HepG2 (cell line): ENCODE measurements at regions not wholly inside any gene's neighbourhood (a gene's known extent, or its start where the extent isn't known, plus 50 kb on each side); places are given as distances from the start of the nearest gene placed in this dataset.

ENCODE experiments used
- ATAC-seq: fragments of 200-7000 bp; cut with Tn5 transposase; 3 replicates; pipeline ENCODE4 v1.9.1; 2020; ENCODE audit warnings: mild to moderate bottlenecking, moderate library complexity
- BruUV-seq: library from RNA; stranded (reverse); fragments of 400-500 nt; replicated peaks from 2 replicates; lab custom pipeline; 2021; lab: Mats Ljungman, UMichigan
- CTCF ChIA-PET: fragments of 300-600 bp; formaldehyde crosslinking; extraction: SDS; loops from one replicate; lab custom pipeline; 2021; ENCODE audit warnings: low total read pairs, inconsistent platforms, low intra/inter-chr PET ratio; lab: Yijun Ruan, JAX
- POLR2A ChIA-PET: fragments of 350-600 bp; sonication (Branson Sonifier 250); formaldehyde crosslinking; loops from one replicate; lab custom pipeline; 2020; ENCODE audit warnings: antibody characterized with exemption, inconsistent platforms; lab: Yijun Ruan, JAX
- DNase-seq: peaks from one replicate; pipeline ENCODE4 v3.0.0-alpha.2; 2015; ENCODE audit warnings: low spot score
- FAIRE-seq: peaks from 3 replicates; lab custom pipeline; 2011; peaks lifted over from hg19 to GRCh38; lab: Jason Lieb, UNC
- H2AFZ ChIP-seq: one replicate; pipeline ENCODE4 v1.6.1; 2011; ENCODE audit warnings: low read length, inconsistent platforms
- H3K27ac ChIP-seq: fragments of 300-600 bp; 3 replicates; pipeline ENCODE4 v1.8.0; 2011; ENCODE audit warnings: mixed run types, mild to moderate bottlenecking, mixed read lengths, low read length, inconsistent platforms; ENCODE audit not compliant: insufficient read depth; ENCODE audit errors: extremely low read length
- H3K27me3 ChIP-seq, 2 experiments: fragments of 200-600 bp in 1 of 2; 2 replicates in 1 of 2; 3 replicates in 1 of 2; pipeline versions ENCODE4 v1.6.0 to v1.8.0; 2011; ENCODE audit warnings: low read length in 2 of 2, mild to moderate bottlenecking in 2 of 2, moderate library complexity in 2 of 2, inconsistent platforms in 1 of 2; ENCODE audit not compliant: insufficient read depth in 2 of 2, control insufficient read depth in 1 of 2
- H3K36me3 ChIP-seq, 2 experiments: fragments of 200-600 bp in 1 of 2; replicated peaks in 1 of 2; 2 replicates in 1 of 2; 3 replicates in 1 of 2; pipeline versions ENCODE4 v1.5.1 to v1.8.0; 2011; ENCODE audit warnings: low read length in 2 of 2, inconsistent platforms in 1 of 2; ENCODE audit not compliant: insufficient read depth in 2 of 2, control insufficient read depth in 1 of 2
- H3K4me1 ChIP-seq: 2 replicates; pipeline ENCODE4 v1.5.1; 2012; ENCODE audit warnings: low read length, inconsistent platforms; ENCODE audit not compliant: insufficient read depth
- H3K4me2 ChIP-seq: 2 replicates; pipeline ENCODE4 v1.6.0; 2011; ENCODE audit warnings: low read depth, low read length, inconsistent platforms
- H3K4me3 ChIP-seq, 3 experiments: fragments of 200-600 bp in 1 of 3; sonication (generic), shearing (Covaris generic) in 1 of 3; replicated peaks in 1 of 3; 2 replicates each; pipeline ENCODE4 v1.5.1; 2011 to 2016; ENCODE audit warnings: low read length in 3 of 3, inconsistent platforms in 2 of 3, low read depth in 2 of 3, mild to moderate bottlenecking in 2 of 3, control low read depth in 1 of 3, mixed read lengths in 1 of 3; ENCODE audit not compliant: insufficient read depth in 1 of 3
- H3K79me2 ChIP-seq: one replicate; pipeline ENCODE4 v1.6.1; 2011; ENCODE audit warnings: low read length, inconsistent platforms; ENCODE audit not compliant: insufficient read depth
- H3K9ac ChIP-seq: 2 replicates; pipeline ENCODE4 v1.6.0; 2011; ENCODE audit warnings: mild to moderate bottlenecking, low read depth, low read length, inconsistent platforms; ENCODE audit not compliant: insufficient read depth
- H3K9me3 ChIP-seq: 2 replicates; pipeline ENCODE4 v1.5.1; 2012; ENCODE audit warnings: mild to moderate bottlenecking, low read length
- H4K20me1 ChIP-seq: 2 replicates; pipeline ENCODE4 v1.6.0; 2011; ENCODE audit warnings: inconsistent platforms, mild to moderate bottlenecking, low read length, moderate library complexity; ENCODE audit not compliant: insufficient read depth
- HMGXB3 ChIP-seq: sonication (generic); formaldehyde crosslinking; IDR thresholded peaks from 2 replicates; pipeline ENCODE4 v1.4.0; 2020; ENCODE audit warnings: missing genetic modification reagents, borderline replicate concordance
- JARID2 ChIP-seq: sonication (generic); formaldehyde crosslinking; IDR thresholded peaks from 2 replicates; pipeline ENCODE4 v1.8.1; 2023; ENCODE audit warnings: missing genetic modification reagents, inconsistent platforms; ENCODE audit not compliant: insufficient replicate concordance
- MXI1 ChIP-seq: IDR thresholded peaks from 3 replicates; pipeline ENCODE4 v1.6.1; 2012; ENCODE audit warnings: low read depth, low read length, inconsistent platforms, borderline replicate concordance
- TAF15 ChIP-seq: fragments of 200-400 bp; formaldehyde crosslinking; IDR thresholded peaks from one replicate; pipeline ENCODE4 v1.6.1; 2018; ENCODE audit warnings: mild to moderate bottlenecking, low read depth, low read length; ENCODE audit not compliant: poor library complexity, severe bottlenecking
- ZBTB43 ChIP-seq: sonication (generic); formaldehyde crosslinking; conservative IDR thresholded peaks from 2 replicates; pipeline ENCODE4 v1.4.0; 2020; ENCODE audit warnings: missing genetic modification reagents
- ZNF407 ChIP-seq: sonication (generic); formaldehyde crosslinking; IDR thresholded peaks from one replicate; pipeline ENCODE4 v1.5.1; 2020; ENCODE audit warnings: mild to moderate bottlenecking, missing genetic modification reagents; ENCODE audit errors: not compliant biosample characterization
- ZNF784 ChIP-seq: sonication (generic); formaldehyde crosslinking; IDR thresholded peaks from 2 replicates; pipeline ENCODE4 v1.5.1; 2020; ENCODE audit warnings: missing genetic modification reagents, mild to moderate bottlenecking, borderline replicate concordance
- WGBS: methylation state at CpG from one replicate; pipeline ENCODE4 v1.1.6; 2017; ENCODE audit warnings: low lambda C conversion rate; 5-methylcytosine and 5-hydroxymethylcytosine counted together
- in situ Hi-C: cut with HindIII; loops from 2 replicates; pipeline ENCODE4 v1.10.0; 2017; ENCODE audit warnings: low pct_unique_long_range_greater_than_20kb; ENCODE audit not compliant: extremely low pct_ligation_motif_present
- intact Hi-C: fragments of 100-400 bp; cut with micrococcal nuclease; formaldehyde crosslinking; loops from one replicate; pipeline ENCODE4 v1.10.0; 2022; ENCODE audit not compliant: unreplicated experiment

GRCh38 chr13:89307278-89307677, 1636.1 kb downstream of the SLITRK5 start:
- H4K20me1 ChIP-seq = no peaks in the 10 kb centered on the region
- H2AFZ ChIP-seq = no peak overlapping the region
- WGBS = 7% methylated on average over 2 of the region's 2 CpGs
- no peak for ATAC-seq
- H3K9me3 ChIP-seq = no peaks in the 10 kb centered on the region
- H3K9ac ChIP-seq = no peak overlapping the region
- H3K4me3 ChIP-seq = no peak overlapping the region
- H3K4me1 ChIP-seq = no peaks in the 10 kb centered on the region
- no peaks in the 10 kb centered on the region for H3K27me3 ChIP-seq
- in situ Hi-C loops (no loop called here), intact Hi-C loops (no loop called here)
- FAIRE-seq = no peak
- no peak overlapping the region for H3K27ac ChIP-seq
- no peaks in the 10 kb centered on the region for H3K79me2 ChIP-seq
- DNase-seq = no peak
- no peaks in the 10 kb centered on the region for H3K36me3 ChIP-seq
- POLR2A ChIA-PET = no interaction called here
- no peak overlapping the region for H3K4me2 ChIP-seq
- no TSS peak for BruUV-seq
- CTCF ChIA-PET = no interaction called here
- TF ChIP-seq JARID2 (CRISPR knock-in tag) (no peak), ZNF407 (CRISPR knock-in tag) (no peak), HMGXB3 (no peak), ZBTB43 (CRISPR knock-in tag) (no peak), ZNF784 (CRISPR knock-in tag) (no peak), TAF15 (no peak), MXI1 (no peak)
